Activated CD8-positive, alpha-beta memory T cell treated with anti-CD3 and anti-CD28 coated beads, Interleukin-2, amount 10 ng/mL, durations not matched to agents 7 days and 5 days (primary cell): ENCODE measurements at regions not wholly inside any gene's neighbourhood (a gene's known extent, or its start where the extent isn't known, plus 50 kb on each side); places are given as distances from the start of the nearest gene placed in this dataset.

Experiments
- ATAC-seq: fragments of 150-1000 bp; cut with Tn5 transposase; one replicate; pipeline ENCODE4 v1.10.0; 2021; ENCODE audit warnings: moderate library complexity
- CTCF ChIA-PET: fragments of 350-600 bp; sonication (Branson Sonifier 250); formaldehyde crosslinking; loops from one replicate; lab custom pipeline; 2021; ENCODE audit warnings: antibody characterized with exemption; lab: Charles Lee
- DNase-seq: peaks from one replicate; pipeline ENCODE4 v3.0.0-alpha.2; 2020
- H3K27ac Mint-ChIP-seq: one replicate; pipeline ENCODE4 v1.8.0; 2021; ENCODE audit warnings: mild to moderate bottlenecking, mixed read lengths
- H3K27me3 Mint-ChIP-seq: one replicate; pipeline ENCODE4 v1.8.0; 2021; ENCODE audit warnings: mixed read lengths
- H3K36me3 Mint-ChIP-seq: one replicate; pipeline ENCODE4 v1.8.0; 2021; ENCODE audit warnings: mild to moderate bottlenecking, mixed read lengths
- H3K4me1 Mint-ChIP-seq: one replicate; pipeline ENCODE4 v1.8.0; 2021; ENCODE audit warnings: mixed read lengths
- H3K4me3 Mint-ChIP-seq: one replicate; pipeline ENCODE4 v1.8.0; 2021; ENCODE audit warnings: mild to moderate bottlenecking, moderate library complexity, mixed read lengths
- H3K9me3 Mint-ChIP-seq: one replicate; pipeline ENCODE4 v1.8.0; 2022; ENCODE audit warnings: low read depth, mixed read lengths

GRCh38 chr3:24734019-24734418 lies 239.4 kb upstream of the THRB start:
- Mint-ChIP-seq H3K4me3 (no peak overlapping the region), H3K4me1 (no peaks in the 10 kb centered on the region), H3K27ac (no peak overlapping the region), H3K9me3 (no peaks in the 10 kb centered on the region), H3K36me3 (no peaks in the 10 kb centered on the region), H3K27me3 (no peaks in the 10 kb centered on the region)
- DNase-seq (no peak), ATAC-seq (no peak)
- CTCF ChIA-PET: no interaction called here

GRCh38 chr3:24736701-24737100 lies 242.1 kb upstream of the THRB start:
- Mint-ChIP-seq H3K27ac (no peak overlapping the region), H3K4me1 (no peaks in the 10 kb centered on the region), H3K36me3 (no peaks in the 10 kb centered on the region), H3K4me3 (no peak overlapping the region), H3K27me3 (no peaks in the 10 kb centered on the region), H3K9me3 (no peaks in the 10 kb centered on the region)
- CTCF ChIA-PET: no interaction called here
- ATAC-seq (no peak), DNase-seq (no peak)

- ATAC-seq: no peak
- CTCF ChIA-PET: no interaction called here
- H3K4me1 Mint-ChIP-seq: no peaks in the 10 kb centered on the region
- H3K27ac Mint-ChIP-seq: no peak overlapping the region
- H3K4me3 Mint-ChIP-seq: no peak overlapping the region
- no peak for DNase-seq
- H3K36me3 Mint-ChIP-seq: no peaks in the 10 kb centered on the region
- H3K9me3 Mint-ChIP-seq: no peaks in the 10 kb centered on the region
- H3K27me3 Mint-ChIP-seq: no peaks in the 10 kb centered on the region
These were observed 245.7 kb upstream of the THRB start for GRCh38 chr3:24740326-24740725.

- Mint-ChIP-seq H3K27me3 (no peaks in the 10 kb centered on the region), H3K9me3 (no peaks in the 10 kb centered on the region), H3K27ac (no peak overlapping the region), H3K36me3 (no peaks in the 10 kb centered on the region), H3K4me1 (no peaks in the 10 kb centered on the region), H3K4me3 (no peak overlapping the region)
- CTCF ChIA-PET: no interaction called here
- ATAC-seq: no peak
- DNase-seq: no peak
These were observed 246.9 kb upstream of the THRB start for GRCh38 chr3:24741506-24741905.

GRCh38 chr3:24748520-24748919 lies 253.9 kb upstream of the THRB start:
- DNase-seq (no peak), ATAC-seq (no peak)
- Mint-ChIP-seq H3K4me1 (no peaks in the 10 kb centered on the region), H3K36me3 (no peaks in the 10 kb centered on the region), H3K4me3 (no peak overlapping the region), H3K9me3 (no peaks in the 10 kb centered on the region), H3K27me3 (no peaks in the 10 kb centered on the region), H3K27ac (no peak overlapping the region)
- CTCF ChIA-PET: no interaction called here

- H3K27me3 Mint-ChIP-seq: no peaks in the 10 kb centered on the region
- no peak for DNase-seq
These were observed 256.4 kb upstream of the THRB start for GRCh38 chr3:24751020-24751419.

GRCh38 chr3:24756101-24756888 lies 261.6 kb upstream of the THRB start:
- CTCF ChIA-PET: no interaction called here
- H3K27me3 Mint-ChIP-seq: no peaks in the 10 kb centered on the region
- no peaks in the 10 kb centered on the region for H3K4me1 Mint-ChIP-seq

More at GRCh38 chr3:24751020-24751419, 256.4 kb upstream of the THRB start:
- Mint-ChIP-seq H3K36me3 (no peaks in the 10 kb centered on the region), H3K4me3 (no peak overlapping the region), H3K4me1 (no peaks in the 10 kb centered on the region), H3K9me3 (no peaks in the 10 kb centered on the region), H3K27ac (no peak overlapping the region)
- no peak for ATAC-seq
- CTCF ChIA-PET: no interaction called here

GRCh38 chr3:24763393-24763792 lies 268.7 kb upstream of the THRB start:
- H3K27me3 Mint-ChIP-seq: no peaks in the 10 kb centered on the region
- DNase-seq (no peak), ATAC-seq (no peak)
- H3K9me3 Mint-ChIP-seq: no peaks in the 10 kb centered on the region
- CTCF ChIA-PET: no interaction called here
- H3K4me3 Mint-ChIP-seq: no peak overlapping the region
- no peaks in the 10 kb centered on the region for H3K4me1 Mint-ChIP-seq
- no peak overlapping the region for H3K27ac Mint-ChIP-seq
- no peaks in the 10 kb centered on the region for H3K36me3 Mint-ChIP-seq

More at GRCh38 chr3:24756101-24756888, 261.6 kb upstream of the THRB start:
- no peak for ATAC-seq
- Mint-ChIP-seq H3K9me3 (no peaks in the 10 kb centered on the region), H3K4me3 (no peak overlapping the region), H3K27ac (no peak overlapping the region), H3K36me3 (no peaks in the 10 kb centered on the region)
- no peak for DNase-seq

- ATAC-seq: no peak
- no peaks in the 10 kb centered on the region for H3K36me3 Mint-ChIP-seq
- no peaks in the 10 kb centered on the region for H3K27me3 Mint-ChIP-seq
- no peak overlapping the region for H3K27ac Mint-ChIP-seq
- H3K4me1 Mint-ChIP-seq: no peaks in the 10 kb centered on the region
- H3K9me3 Mint-ChIP-seq: no peaks in the 10 kb centered on the region
- H3K4me3 Mint-ChIP-seq: no peak overlapping the region
- DNase-seq: no peak
- CTCF ChIA-PET: no interaction called here
These were observed 269.7 kb upstream of the THRB start for GRCh38 chr3:24764236-24764915.

- Mint-ChIP-seq H3K27ac (no peak overlapping the region), H3K27me3 (no peaks in the 10 kb centered on the region), H3K9me3 (no peaks in the 10 kb centered on the region), H3K4me3 (no peak overlapping the region), H3K4me1 (no peaks in the 10 kb centered on the region), H3K36me3 (no peaks in the 10 kb centered on the region)
- ATAC-seq: no peak
- DNase-seq: no peak
- CTCF ChIA-PET: interaction anchor here (0.5 kb wide), 1 partner anchor 783 kb away, joined by 5 read pairs; no protein-coding TSS in a partner anchor
These were observed 270.7 kb upstream of the THRB start for GRCh38 chr3:24765399-24765798.

- ATAC-seq (no peak), DNase-seq (no peak)
- H3K36me3 Mint-ChIP-seq: no peaks in the 10 kb centered on the region
- H3K27ac Mint-ChIP-seq: no peak overlapping the region
- no peaks in the 10 kb centered on the region for H3K4me1 Mint-ChIP-seq
- no peaks in the 10 kb centered on the region for H3K9me3 Mint-ChIP-seq
- H3K27me3 Mint-ChIP-seq: no peaks in the 10 kb centered on the region
- CTCF ChIA-PET: no interaction called here
- no peak overlapping the region for H3K4me3 Mint-ChIP-seq
These were observed 275.3 kb upstream of the THRB start for GRCh38 chr3:24769918-24770317.

- ATAC-seq (no peak), DNase-seq (no peak)
- no peak overlapping the region for H3K27ac Mint-ChIP-seq
- H3K4me1 Mint-ChIP-seq: no peaks in the 10 kb centered on the region
- H3K27me3 Mint-ChIP-seq: no peaks in the 10 kb centered on the region
- CTCF ChIA-PET: interaction anchor here (0.6 kb wide), 1 partner anchor 118 kb away, joined by 4 read pairs; no protein-coding TSS in a partner anchor
- H3K4me3 Mint-ChIP-seq: no peak overlapping the region
- no peaks in the 10 kb centered on the region for H3K9me3 Mint-ChIP-seq
- H3K36me3 Mint-ChIP-seq: no peaks in the 10 kb centered on the region
These were observed 279.1 kb upstream of the THRB start for GRCh38 chr3:24773798-24774197.

- H3K4me1 Mint-ChIP-seq: no peaks in the 10 kb centered on the region
These were observed 286.3 kb upstream of the THRB start for GRCh38 chr3:24780991-24781390.

GRCh38 chr3:24781454-24781853 lies 286.8 kb upstream of the THRB start:
- H3K9me3 Mint-ChIP-seq: peaks cover 10% of the 10 kb centered on the region
- H3K4me1 Mint-ChIP-seq: no peaks in the 10 kb centered on the region
- DNase-seq (no peak), ATAC-seq (no peak)
- no peak overlapping the region for H3K27ac Mint-ChIP-seq
- H3K4me3 Mint-ChIP-seq: no peak overlapping the region
- CTCF ChIA-PET: no interaction called here
- H3K27me3 Mint-ChIP-seq: no peaks in the 10 kb centered on the region
- no peaks in the 10 kb centered on the region for H3K36me3 Mint-ChIP-seq

More at GRCh38 chr3:24780991-24781390, 286.3 kb upstream of the THRB start:
- CTCF ChIA-PET: no interaction called here
- Mint-ChIP-seq H3K36me3 (no peaks in the 10 kb centered on the region), H3K27me3 (no peaks in the 10 kb centered on the region), H3K9me3 (peaks cover 10% of the 10 kb centered on the region), H3K27ac (no peak overlapping the region), H3K4me3 (no peak overlapping the region)
- DNase-seq (no peak), ATAC-seq (no peak)
